GM21529 (cell line): ENCODE measurements at regions not wholly inside any gene's neighbourhood (a gene's known extent, or its start where the extent isn't known, plus 50 kb on each side); places are given as distances from the start of the nearest gene placed in this dataset.

Source experiments
- ATAC-seq: cut with Tn5 transposase; IDR thresholded peaks from one replicate; pipeline ENCODE4 v1.9.1; 2021; ENCODE audit not compliant: unreplicated experiment

DNA sequence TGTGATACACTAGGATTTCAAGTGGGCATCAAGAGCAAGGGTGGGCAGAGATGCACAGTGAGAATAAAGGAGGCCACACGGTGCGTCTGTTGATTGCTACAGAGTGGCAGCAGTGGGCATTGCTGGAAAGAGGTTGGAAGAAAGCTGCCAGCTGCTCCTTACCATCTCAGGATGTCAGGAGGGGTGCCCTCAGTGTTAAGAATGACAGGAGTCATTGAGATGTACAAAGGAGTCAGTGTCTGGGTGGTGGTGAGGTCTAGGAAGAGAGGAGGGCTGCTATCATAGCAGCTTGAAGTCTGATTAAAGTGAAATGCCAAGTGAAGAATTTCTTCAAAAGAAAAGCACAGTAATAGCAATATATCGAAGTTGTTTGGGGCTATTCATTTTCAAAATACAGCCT, 992.7 kb downstream of the TTLL7 start:
- no peak for ATAC-seq

DNA sequence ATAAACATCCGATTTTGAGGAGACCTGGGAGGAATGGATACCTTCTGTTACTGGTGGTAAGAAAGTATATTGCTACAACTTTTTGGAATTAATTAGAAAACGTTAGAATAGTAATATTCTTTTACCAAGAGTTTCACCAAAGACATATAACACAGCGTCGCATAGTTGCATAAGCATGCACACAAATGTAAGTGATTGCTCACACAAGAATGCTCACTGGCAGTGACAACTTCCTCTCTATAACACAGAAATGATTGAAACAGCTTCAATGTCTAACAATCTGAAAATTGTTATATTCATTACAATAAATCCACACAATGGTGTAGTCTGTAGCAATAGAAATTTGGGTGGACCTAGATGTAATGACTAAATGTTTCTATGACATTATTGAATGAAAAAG, 998.6 kb downstream of the TTLL7 start:
- ATAC-seq = no peak

DNA sequence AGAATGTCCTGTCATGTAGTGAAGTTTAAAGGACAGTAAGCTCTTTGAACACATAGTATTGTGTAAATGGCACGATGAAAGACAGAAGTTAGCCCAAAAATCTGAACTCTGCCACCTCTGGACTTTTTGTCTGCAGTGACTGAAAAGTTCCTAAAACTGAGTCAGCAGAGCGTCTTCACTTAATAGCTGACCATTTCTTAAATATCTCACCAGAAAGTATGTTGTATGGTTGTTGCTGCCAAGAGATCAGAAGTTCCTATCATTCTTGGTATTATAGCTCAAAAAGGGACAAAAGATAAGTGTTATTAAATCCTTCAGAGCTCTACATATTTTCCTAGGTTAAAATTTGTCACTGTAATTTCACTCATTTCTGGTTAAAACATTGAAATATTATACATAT, 1003.0 kb downstream of the TTLL7 start:
- no peak for ATAC-seq

DNA sequence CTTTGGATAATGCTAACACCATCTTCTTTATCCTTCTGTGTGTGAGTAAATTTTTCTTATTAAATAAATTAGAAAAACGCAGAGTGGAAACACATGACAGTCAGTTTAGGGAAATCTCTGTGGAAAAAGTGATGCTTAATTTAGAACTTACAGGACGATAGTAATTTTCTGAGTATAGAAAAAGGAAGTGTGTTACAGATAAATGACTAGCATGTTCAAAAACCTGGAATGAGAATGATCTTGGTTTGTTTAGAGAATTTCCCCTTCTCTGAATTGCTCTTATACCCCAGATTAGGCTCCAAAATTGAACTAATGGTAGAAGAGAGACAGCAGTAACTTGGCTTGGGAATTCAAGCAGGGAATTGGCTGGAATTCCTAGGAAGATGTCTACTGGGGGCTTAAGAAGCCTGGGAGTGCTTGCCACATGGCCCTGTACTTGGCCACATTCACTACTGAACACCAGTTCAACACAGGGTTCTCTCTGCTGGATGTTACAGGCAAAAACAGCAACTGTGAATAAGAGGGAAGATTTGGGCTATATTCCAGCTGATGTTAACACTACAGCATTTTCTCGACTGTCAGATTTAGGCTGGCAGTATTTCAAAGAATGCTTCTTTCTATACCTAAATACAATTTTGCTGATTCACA, 1004.2 kb downstream of the TTLL7 start:
- ATAC-seq = no peak

DNA sequence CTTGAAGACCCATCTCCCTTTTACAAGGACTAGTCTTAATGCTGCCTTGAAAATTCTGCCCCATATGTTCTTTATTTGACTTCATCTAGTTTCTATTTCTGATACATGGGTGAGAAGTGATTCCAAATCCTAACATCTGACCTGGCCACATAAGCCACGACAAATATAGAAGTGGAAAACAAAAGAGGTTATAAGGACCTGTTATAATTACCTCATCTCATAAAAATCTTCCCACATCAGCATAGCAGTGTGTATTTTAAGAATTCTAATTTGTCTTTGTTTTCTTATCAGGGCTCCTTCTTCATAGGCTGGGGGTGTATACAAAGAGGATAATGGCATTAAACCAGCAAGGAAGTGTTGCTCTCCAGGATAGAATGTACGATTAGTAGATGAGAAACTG, 1007.4 kb downstream of the TTLL7 start:
- ATAC-seq = no peak

DNA sequence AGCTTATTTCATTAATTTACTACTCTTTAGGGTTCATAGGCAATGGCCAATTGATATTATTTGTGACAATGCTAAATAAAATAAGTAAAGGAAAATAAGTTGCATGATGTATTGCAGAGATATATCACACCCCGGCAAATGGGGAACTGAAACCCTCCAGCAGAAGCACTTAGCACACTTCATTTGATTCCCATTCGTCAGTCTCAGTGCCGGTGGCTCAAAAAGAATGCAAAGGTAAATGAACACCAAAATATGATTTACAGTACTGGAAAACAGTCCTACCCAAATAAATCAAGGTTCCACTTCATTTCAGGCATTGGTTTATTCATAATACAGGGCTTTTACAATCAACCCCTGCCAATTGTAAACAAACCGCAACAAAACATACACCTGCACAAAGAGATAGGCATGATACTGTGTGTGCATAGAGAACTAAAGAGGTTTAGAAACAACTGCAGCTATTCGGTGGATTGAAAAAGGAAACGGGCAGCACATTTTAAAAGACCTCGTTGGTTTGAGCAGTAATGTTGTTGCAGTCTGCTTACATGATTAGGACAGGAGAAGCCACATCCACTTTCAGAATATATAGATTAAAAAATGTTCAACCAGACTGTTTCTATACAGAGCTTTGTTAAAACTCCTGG, 1019.2 kb downstream of the TTLL7 start:
- ATAC-seq = peak; percentile 97

DNA sequence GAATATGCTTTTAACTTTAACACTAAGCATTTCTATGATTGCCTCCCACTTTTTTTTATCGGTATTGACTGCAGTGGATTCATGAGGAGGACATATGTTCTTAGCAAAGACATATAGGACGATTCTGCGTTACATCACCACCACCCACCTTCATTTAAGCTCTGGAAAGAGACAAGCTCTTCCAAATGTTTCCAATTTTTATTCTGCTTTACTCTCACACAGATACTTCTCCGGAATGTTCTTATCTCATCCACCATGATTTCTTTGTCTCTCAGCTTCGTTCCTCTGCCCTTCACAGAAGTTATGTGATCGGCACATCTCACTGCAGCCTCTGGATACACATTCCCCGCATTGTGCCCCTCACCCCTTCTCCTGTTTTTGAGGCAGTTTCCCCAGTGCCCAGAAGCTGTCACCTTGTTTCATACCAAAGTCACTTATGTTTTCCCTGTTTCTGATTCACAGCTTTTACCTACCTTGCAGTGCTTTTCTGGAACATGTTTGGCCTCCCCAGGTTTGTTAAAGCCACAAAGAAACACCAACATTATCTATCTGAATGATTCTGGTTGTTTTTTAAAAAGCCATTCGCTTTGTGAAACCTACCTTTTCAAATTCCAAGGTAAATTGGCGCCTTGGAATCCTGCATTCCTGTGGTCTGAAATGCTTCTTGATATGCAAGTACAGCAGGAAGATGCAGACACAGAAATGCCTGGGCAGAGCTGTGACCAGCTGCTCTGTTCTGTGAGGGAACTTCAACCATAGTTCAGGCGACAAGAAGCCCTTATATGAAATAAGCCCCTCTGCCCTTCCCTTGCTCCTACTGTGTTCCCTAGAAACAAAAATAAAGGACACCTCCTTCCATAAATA, 1020.2 kb downstream of the TTLL7 start:
- ATAC-seq = no peak

DNA sequence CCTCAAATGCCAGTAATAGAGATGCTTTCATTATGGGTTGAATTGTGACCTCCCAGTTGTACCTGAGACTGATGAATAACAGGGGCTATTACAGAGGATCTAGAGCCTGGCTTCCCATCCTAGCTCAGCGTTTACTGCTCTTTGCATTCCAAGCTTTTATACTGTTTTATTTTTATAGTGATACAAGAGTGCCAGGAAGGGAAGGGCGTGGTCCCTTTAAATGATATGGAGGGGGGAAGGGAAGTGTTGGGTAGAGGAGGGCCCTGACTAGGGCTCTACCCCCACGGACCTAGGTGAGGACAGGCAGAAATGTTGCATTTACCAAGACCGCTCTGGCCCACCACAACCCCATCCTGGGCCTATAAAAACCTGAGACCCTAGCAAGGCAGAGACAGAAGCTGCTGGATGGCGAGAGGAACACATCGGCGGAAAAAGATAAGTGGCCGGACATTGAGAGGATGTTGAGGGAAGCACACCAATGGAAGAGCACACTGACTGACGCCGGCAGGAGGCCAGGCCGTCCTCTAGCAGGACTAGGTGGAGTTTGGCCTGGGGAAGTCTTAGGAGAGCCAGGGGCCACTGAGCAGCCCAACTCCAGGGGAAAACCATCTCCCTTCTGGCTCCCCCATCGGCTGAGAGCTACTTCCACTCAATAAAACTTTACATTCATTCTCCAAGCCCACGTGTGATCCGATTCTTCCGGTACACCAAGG, 1025.9 kb downstream of the TTLL7 start:
- no peak for ATAC-seq

DNA sequence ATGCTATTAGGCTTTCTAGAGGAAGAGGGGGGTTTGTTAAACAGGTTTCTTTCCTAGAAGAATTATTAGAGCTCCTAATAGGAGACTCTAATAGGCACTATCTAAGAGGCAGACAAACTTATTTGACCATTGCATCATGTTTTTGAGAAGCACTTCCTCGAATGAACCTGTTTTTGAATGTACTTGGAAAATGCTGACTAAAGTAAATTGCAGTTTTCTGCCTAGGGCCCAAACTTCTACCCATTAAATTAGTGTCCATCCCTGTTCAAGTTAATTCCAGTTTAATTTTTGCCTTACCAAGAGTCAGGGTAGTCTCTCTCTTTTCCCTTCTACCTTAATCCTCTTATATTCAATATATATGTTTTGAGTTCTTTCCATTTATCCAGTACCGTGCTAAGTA, 1029.6 kb downstream of the TTLL7 start:
- ATAC-seq = no peak

DNA sequence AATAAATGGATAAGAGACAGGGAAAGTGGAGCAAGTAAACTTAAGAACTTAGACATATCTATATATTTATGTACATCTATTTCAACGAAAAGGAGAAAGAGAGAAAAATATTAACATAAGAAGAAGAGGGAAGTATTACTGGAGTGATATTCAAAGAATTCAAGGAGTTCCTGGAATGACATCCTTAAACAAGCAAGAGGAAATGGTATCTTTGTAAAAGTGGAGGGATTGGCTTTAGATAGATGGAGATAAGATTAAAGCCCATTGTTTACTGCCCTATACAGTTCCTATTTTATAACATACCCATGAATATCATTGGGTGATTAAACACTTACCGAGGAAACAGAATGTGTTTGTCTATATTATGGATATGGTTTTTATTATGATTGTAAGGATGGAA, 1036.3 kb downstream of the TTLL7 start:
- ATAC-seq = no peak

DNA sequence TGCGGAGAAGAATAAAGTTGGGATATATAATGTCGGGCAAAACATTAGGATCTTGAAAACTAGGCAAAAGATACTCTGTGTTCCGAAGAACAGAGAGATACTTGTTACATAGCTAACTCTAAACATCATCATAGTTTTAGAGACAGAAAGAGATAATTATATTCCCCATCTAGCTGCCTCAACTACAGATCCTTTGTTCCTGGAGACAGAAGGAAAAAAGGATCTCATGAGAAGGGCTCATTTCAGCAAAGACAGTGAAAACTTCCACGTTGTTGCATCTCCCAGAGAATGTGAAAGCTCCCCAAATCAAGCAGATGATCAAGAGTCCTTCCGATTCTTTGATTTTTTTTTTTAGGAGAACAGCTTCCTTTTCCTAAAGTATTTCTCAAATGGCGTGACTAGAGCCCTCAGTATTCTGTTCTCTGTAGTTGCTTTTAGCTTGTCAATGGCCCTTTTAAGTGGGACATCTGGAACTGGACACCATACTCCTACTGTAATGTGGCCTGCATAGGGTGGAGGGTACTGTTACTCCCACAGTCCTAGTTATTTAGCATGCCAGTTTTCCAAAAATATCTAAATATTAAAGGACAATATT, 1048.2 kb downstream of the TTLL7 start:
- no peak for ATAC-seq

DNA sequence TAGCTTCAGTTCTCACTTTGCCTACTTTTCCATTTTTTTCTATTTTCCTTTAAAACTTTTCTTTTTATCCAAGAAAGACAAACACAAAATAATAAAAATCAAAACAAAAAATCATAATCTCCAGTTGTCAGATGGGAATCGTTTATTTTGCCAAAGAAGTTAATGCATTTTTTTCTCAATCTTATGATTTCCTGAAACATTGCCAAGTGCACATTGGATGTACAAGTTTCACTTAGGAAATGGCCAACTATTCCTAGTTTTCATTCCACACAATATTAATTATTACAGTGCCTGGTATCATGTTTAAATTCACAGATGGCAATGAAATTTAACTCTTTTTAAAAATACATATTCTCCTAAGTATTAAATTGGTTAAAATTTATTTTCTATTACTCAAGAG, 1050.5 kb downstream of the TTLL7 start:
- ATAC-seq = no peak

DNA sequence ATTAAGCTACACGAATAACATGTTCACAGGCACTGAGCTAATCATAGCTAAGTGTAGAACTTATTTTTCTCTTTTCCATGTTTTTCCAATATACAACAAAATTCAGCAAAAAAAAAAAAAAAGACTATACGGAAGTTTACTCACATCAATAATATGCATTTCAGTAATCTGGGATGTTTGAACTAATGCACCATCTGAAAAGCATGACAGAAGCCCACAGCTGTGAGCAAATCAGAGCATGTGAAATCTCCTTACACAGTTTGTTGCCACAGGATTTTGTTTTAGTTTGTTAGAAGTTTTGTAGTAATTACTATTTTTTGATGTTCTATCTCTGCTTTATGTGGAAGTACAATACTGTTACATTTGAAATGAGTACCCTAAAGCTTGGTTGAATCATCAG, 1051.7 kb downstream of the TTLL7 start:
- no peak for ATAC-seq

DNA sequence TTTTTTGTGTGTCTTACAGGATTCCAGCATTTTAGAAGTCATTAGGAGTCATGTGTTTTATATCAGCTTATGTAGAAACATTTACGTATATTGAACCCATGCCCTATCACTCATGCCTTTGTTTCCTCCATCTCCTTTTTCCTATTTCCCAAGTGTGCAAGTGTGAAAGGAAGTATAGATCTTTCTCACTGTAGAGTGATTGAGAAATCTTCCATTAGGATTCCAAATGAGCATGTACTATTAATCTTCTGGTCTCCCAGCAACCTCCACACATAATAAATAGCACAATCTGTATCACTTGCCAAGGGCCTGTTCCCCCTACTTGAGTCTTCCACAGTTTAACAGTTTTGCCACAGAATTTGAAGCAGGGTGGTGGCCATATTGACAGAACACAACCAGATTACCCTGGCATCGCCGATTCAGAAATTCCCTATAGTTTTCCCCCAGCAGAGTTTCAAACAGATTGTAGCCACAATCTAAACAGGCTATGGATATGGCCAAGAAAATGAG, 1052.8 kb downstream of the TTLL7 start:
- ATAC-seq = no peak

DNA sequence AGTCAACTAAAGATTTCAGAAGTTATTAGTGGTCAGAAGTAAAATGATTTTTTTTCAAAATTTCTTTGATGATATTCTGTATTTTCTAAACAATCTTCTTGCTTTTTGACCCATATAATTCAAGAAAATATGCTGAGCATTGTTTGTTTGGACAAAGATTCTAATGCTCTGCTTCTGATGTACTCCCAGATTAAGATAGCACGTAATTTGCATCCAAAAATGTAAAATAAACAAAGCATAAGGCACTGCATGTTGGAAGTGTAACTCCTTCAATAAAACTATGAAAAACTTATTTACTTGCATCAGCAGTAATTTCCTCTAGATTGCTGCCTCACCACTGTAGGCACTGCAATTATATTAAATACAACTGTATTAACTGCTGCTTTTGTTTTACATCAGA, 1054.1 kb downstream of the TTLL7 start:
- no peak for ATAC-seq

DNA sequence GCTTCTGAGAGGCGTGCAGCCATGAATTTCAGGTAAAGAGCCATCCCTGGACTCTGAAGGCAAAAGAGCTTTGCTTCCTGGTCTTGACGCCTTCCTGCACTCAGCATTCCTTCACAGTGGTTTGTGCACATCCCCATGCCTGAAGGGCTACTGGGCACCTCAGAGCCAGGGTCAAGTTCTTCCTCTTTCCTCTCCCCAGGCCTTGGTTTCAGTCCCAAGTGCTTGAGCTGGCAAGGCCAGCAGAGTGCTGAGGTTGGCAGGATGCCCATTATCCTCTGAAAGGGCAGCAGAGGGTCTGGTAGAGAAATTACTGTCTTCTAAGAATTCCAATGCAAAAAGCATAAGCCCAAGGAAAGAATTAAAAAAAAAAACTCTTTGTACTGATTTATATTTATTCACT, 1064.9 kb downstream of the TTLL7 start:
- ATAC-seq = no peak

DNA sequence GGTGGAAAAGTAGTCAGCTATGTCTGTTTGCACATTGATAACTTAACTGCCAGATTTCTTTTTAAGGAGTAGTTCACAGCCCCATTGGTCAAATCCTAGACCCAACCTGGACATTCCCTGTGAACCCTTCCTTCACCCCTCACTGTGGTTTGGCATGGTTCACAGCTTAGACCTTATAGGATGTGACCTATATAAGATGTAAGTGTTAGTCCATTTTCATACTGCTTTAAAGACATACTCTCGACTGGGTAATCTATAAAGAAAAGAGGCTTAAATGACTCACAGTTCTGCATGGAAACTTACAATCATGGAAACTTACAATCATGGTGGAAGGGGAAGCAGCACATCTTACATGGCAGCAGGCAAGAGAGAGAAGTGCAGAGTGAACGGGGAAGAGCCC, 1066.2 kb downstream of the TTLL7 start:
- no peak for ATAC-seq

DNA sequence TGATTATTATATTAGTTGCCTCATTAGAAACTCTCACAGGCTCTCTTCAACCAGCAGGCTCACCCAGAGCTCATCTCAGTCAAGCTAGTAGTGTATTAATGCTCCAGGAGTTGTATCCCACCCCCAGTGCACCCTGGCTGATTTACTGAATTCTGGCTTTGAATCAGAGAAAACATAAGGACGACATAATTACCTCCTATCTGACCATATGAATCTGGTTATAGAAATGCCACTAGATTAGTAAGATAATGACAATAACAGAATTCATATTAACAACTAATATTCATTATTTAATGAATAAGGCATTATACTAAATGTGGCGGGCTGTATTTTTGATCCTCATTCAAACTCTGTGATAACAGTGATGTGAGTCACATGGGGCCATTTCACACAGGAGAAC, 1066.7 kb downstream of the TTLL7 start:
- ATAC-seq = no peak

DNA sequence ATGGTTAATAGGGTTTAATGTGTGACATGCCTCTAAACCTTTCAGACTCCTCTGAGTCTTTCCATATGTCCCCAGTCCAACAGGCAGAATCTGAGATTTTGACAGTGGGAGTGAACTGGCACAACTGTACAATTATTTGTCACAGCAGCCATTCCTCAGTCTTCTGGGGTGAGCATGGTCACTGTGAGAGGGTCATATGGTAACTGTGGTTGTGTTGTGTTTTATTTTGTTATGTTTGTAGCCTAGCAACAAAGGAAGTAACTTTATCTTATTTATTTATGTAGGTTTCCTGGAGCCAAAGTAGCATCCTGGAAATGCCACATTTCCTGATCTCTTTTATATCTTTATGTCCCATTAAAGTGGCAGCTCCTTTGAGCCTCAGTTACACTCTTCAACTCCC, 1067.9 kb downstream of the TTLL7 start:
- no peak for ATAC-seq

DNA sequence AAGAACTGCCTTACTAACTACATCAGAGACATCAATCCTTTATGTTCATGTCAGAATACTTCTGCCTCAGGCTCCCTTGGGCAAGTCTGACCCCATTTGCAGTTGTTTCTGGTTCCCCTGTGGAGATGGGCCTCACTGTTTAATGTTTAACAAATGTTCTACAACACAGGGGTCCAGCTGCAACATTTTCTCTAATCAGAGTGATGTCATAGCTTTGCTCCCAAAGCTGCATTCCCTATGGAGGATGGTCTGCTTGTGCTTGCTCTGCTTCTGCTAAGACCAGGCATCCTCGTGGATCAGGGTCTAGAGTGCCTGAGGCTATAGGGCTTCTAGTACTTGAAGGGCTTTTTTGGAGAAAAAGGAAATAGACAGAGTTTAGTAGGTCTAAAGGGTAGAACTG, 1071.2 kb downstream of the TTLL7 start:
- ATAC-seq = no peak

DNA sequence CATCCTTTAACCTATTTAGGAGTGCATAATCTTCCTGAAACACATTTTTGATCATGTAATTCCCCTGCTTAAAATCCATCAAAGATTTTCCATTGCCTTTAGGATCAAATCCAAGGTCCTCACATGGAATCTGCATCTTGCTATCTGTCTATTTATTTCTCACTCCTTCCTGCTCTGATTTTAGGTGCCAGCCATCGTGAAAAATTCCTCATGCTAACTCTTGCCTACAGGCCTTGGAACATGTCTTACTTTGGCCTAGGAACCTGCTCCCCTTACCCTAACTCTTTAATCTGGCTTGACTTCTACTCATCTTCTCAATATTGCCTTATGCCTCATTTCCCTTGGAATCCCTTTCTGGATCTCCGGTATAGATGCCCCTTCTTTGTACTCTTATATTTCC, 1074.3 kb downstream of the TTLL7 start:
- no peak for ATAC-seq
